ENCODE measurements at regions not wholly inside any gene's neighbourhood (a gene's known extent, or its start where the extent isn't known, plus 50 kb on each side); places are given as distances from the start of the nearest gene placed in this dataset.

DNA sequence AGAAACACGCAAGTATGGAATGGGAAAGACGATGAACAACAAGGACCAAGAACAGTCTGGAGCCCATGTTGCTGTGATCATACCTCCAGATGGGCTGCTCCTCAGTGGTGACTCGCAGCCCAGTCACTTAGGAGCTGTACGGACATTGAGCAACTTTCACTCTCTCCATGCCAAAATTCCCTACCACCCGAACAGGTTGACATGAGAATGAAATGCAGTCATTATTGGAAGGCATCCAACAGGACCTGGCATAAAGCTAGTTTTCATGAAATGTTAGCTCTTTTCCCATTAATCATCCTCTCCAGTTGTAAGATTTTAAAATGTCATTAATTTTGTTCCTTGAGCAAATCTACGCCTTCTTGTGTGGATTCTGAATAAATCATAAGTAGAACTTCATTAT, 82.7 kb upstream of the GPM6B start:
- no peak for ATAC-seq
- intact Hi-C loops (cut with micrococcal nuclease), result loop anchor here (5.0 kb wide), 1 partner anchor 133 kb away; no protein-coding TSS in a partner anchor
- peaks cover 1% of the 10 kb centered on the region for H3K27me3 Mint-ChIP-seq
- no peak overlapping the region for H3K4me3 Mint-ChIP-seq
- DNase-seq, result no peak
- H3K9me3 Mint-ChIP-seq, result no peaks in the 10 kb centered on the region
- H3K4me1 Mint-ChIP-seq (ENCODE audit: low read depth), result no peaks in the 10 kb centered on the region
- POLR2A ChIA-PET, result no interaction called here
- H3K36me3 Mint-ChIP-seq (ENCODE audit: low read depth), result no peaks in the 10 kb centered on the region
- CTCF ChIA-PET, result interaction anchor here (0.7 kb wide), 1 partner anchor 11 kb away, joined by 3 read pairs; no protein-coding TSS in a partner anchor
- TF ChIP-seq, protein P1, sequence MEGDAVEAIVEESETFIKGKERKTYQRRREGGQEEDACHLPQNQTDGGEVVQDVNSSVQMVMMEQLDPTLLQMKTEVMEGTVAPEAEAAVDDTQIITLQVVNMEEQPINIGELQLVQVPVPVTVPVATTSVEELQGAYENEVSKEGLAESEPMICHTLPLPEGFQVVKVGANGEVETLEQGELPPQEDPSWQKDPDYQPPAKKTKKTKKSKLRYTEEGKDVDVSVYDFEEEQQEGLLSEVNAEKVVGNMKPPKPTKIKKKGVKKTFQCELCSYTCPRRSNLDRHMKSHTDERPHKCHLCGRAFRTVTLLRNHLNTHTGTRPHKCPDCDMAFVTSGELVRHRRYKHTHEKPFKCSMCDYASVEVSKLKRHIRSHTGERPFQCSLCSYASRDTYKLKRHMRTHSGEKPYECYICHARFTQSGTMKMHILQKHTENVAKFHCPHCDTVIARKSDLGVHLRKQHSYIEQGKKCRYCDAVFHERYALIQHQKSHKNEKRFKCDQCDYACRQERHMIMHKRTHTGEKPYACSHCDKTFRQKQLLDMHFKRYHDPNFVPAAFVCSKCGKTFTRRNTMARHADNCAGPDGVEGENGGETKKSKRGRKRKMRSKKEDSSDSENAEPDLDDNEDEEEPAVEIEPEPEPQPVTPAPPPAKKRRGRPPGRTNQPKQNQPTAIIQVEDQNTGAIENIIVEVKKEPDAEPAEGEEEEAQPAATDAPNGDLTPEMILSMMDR (IDR thresholded peaks at IDR 0.05), result no peak
- H3K27ac Mint-ChIP-seq, result no peak overlapping the region

DNA sequence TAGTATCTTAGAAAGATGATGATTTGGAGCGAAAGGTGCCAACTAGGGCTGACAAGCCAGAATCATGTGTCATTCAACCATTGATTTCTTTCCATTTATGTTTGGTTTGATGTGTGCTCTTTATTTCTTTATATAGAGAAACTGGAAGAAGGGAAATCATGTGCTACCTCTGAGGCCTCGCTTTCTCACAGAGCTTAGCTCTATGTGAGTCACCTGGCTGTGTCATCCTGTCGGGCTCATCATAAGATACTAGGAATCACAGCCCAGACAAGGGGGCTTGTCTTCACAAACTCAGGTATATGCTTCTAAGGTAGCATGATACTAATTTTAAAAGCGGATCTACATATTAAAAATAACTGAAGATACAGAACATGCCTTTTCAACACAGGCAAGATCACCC, 81.7 kb upstream of the GPM6B start:
- TF ChIP-seq, protein P1 (IDR thresholded peaks at IDR 0.05), result no peak
- peaks cover 2% of the 10 kb centered on the region for H3K27me3 Mint-ChIP-seq
- peak; percentile 5 for DNase-seq
- no peaks in the 10 kb centered on the region for H3K36me3 Mint-ChIP-seq (ENCODE audit: low read depth)
- peak; percentile 53 for ATAC-seq
- CTCF ChIA-PET, result interaction anchor here (1.5 to 3.6 kb wide), 4 partner anchors 124 to 136 kb away, joined by 3 to 17 read pairs (median 4); partner anchors contain the start of gene GEMIN8
- H3K4me1 Mint-ChIP-seq (ENCODE audit: low read depth), result no peaks in the 10 kb centered on the region
- intact Hi-C loops (cut with micrococcal nuclease), result loop anchor here (5.0 kb wide), 1 partner anchor 134 kb away; no protein-coding TSS in a partner anchor
- no peak overlapping the region for H3K27ac Mint-ChIP-seq
- H3K4me3 Mint-ChIP-seq, result no peak overlapping the region
- H3K9me3 Mint-ChIP-seq, result no peaks in the 10 kb centered on the region
- POLR2A ChIA-PET, result no interaction called here

DNA sequence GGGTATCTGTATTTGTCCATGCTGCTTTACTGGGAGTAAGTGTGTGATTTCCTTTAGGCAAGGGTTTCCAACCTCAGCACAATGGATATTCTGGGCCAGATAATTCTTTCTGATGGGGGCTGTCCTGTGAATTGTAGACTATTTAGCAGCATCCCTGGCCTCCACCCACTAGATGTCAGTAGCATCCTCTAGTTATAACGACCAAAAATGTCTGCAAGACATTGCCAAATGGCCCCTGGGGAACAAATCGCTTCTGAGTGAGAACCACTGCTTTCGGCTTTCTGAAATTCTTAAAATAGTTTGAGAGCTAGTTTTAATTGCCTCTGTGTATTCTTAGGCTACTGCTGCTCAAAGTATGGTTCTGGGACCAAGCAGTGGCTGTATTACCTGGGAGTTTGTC, 81.2 kb upstream of the GPM6B start:
- Mint-ChIP-seq H3K27ac (no peak overlapping the region), H3K4me3 (no peak overlapping the region), H3K4me1 (ENCODE audit: low read depth) (no peaks in the 10 kb centered on the region), H3K27me3 (peaks cover 6% of the 10 kb centered on the region), H3K36me3 (ENCODE audit: low read depth) (no peaks in the 10 kb centered on the region), H3K9me3 (no peaks in the 10 kb centered on the region)
- ChIA-PET POLR2A (no interaction called here), CTCF (interaction anchor here (1.5 to 3.6 kb wide), 4 partner anchors 125 to 136 kb away, joined by 3 to 17 read pairs (median 4); partner anchors contain the start of gene GEMIN8)
- intact Hi-C loops (cut with micrococcal nuclease), result loop anchor here (5.0 kb wide), 1 partner anchor 134 kb away; no protein-coding TSS in a partner anchor
- TF ChIP-seq, protein P1 (IDR thresholded peaks at IDR 0.05), result no peak
- ATAC-seq (no peak), DNase-seq (peak; percentile 22)

DNA sequence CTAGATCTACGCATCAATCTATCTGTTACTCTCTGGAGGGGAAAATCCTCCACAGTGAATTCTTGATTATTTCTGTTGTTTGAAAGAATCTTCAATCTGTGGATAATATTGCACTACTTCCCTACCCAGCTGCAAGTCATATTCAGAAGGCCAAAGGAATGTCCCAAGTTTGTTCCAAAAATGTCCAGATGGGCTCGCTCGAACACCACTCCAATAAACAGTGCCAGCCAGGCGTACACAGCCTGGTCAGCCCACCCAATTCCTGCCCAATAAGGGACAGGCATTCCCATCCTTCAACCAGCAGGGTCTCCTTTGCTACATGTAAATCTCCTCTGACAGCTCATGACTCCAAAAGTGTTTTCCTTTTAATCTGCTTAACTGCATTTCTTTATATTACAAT, 80.7 kb upstream of the GPM6B start:
- TF ChIP-seq, protein P1 (IDR thresholded peaks at IDR 0.05), result no peak
- Mint-ChIP-seq H3K27me3 (peaks cover 6% of the 10 kb centered on the region), H3K27ac (no peak overlapping the region), H3K9me3 (no peaks in the 10 kb centered on the region), H3K36me3 (ENCODE audit: low read depth) (no peaks in the 10 kb centered on the region), H3K4me3 (no peak overlapping the region), H3K4me1 (ENCODE audit: low read depth) (no peaks in the 10 kb centered on the region)
- CTCF ChIA-PET, result interaction anchor here (1.5 to 3.6 kb wide), 4 partner anchors 125 to 137 kb away, joined by 3 to 17 read pairs (median 4); partner anchors contain the start of gene GEMIN8
- DNase-seq, result no peak
- intact Hi-C loops (cut with micrococcal nuclease), result loop anchor here (5.0 kb wide), 1 partner anchor 135 kb away; no protein-coding TSS in a partner anchor
- POLR2A ChIA-PET, result no interaction called here
- ATAC-seq, result no peak

DNA sequence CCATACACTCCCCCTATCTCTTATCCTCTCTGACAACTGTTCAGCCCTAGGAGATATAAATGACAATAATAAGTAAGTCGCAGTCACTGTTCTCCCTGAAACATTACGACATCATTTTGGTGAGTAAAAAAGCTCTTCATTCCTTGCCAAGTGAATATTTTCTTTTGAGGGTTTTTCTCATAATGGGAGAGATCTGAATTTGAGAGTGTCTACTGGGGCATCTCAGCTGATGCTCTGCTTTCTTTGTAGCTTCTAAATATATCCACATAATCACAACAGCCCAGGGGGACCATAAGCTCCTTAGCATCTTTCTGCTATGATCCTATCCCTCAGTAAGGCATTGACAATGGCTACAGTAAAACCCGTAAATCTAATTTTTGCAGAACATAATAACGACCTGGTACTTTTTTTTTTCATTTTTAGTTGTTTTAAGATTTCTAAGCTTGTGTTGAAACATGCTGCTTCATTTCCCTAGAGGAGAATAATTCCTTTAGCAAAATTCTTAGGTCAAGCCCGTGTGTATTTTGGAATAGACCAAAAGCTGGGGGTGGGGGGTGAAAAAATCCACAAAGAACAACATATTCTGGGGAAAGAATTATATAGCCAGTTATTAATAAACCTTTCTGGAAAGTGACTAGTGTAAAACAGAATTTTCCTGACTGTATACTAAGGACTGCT, 78.1 kb upstream of the GPM6B start:
- intact Hi-C loops (cut with micrococcal nuclease), result loop anchor here (5.0 kb wide), 1 partner anchor 137 kb away; no protein-coding TSS in a partner anchor
- no peak overlapping the region for H3K27ac Mint-ChIP-seq
- no peaks in the 10 kb centered on the region for H3K4me1 Mint-ChIP-seq (ENCODE audit: low read depth)
- TF ChIP-seq, protein P1 (IDR thresholded peaks at IDR 0.05), result no peak
- CTCF ChIA-PET, result no interaction called here
- peaks cover 6% of the 10 kb centered on the region for H3K27me3 Mint-ChIP-seq
- no peaks in the 10 kb centered on the region for H3K36me3 Mint-ChIP-seq (ENCODE audit: low read depth)
- no peak overlapping the region for H3K4me3 Mint-ChIP-seq
- DNase-seq, result no peak
- POLR2A ChIA-PET, result no interaction called here
- no peaks in the 10 kb centered on the region for H3K9me3 Mint-ChIP-seq
- no peak for ATAC-seq

All from activated CD8-positive, alpha-beta T cell treated with anti-CD3 and anti-CD28 coated beads for 36 hours (primary cell).